HCT116 (cell line): ENCODE measurements at regions not wholly inside any gene's neighbourhood (a gene's known extent, or its start where the extent isn't known, plus 50 kb on each side); places are given as distances from the start of the nearest gene placed in this dataset.

Experiments used
- ATAC-seq: fragments of 200-7000 bp; cut with Tn5 transposase; 2 replicates; pipeline ENCODE4 v1.9.1; 2020; ENCODE audit warnings: mild to moderate bottlenecking, moderate library complexity
- BruUV-seq: library from RNA; stranded (reverse); fragments of 400-500 nt; replicated peaks from 2 replicates; lab custom pipeline; 2021; lab: Mats Ljungman, UMichigan
- CTCF ChIA-PET: fragments of 300-600 bp; sonication (Branson Sonifier 250); formaldehyde crosslinking; loops from one replicate; lab custom pipeline; 2021; ENCODE audit warnings: antibody characterized with exemption; lab: Charles Lee
- POLR2A ChIA-PET: fragments of 300-600, 350-600 bp; sonication (Branson Sonifier 250); formaldehyde crosslinking; loops from one replicate; lab custom pipeline; 2021; ENCODE audit warnings: antibody characterized with exemption; lab: Charles Lee
- RAD21 ChIA-PET, 2 experiments: fragments of 300-600 bp; sonication (Branson Sonifier 250); formaldehyde crosslinking; loops; one replicate each; lab custom pipeline; 2023; ENCODE audit warnings: low total read pairs in 2 of 2; ENCODE audit not compliant: uncharacterized antibody in 2 of 2, unreplicated experiment in 2 of 2, low non-redundant PET in 1 of 2; lab: Charles Lee
- DNase-seq: peaks from one replicate; pipeline ENCODE4 v3.0.0-alpha.2; 2010; ENCODE audit warnings: low read depth, low spot score
- H2AFZ ChIP-seq: fragments of 200-600 bp; shearing (Covaris generic), sonication (generic); 2 replicates; pipeline ENCODE4 v1.6.1; 2017; ENCODE audit warnings: low read depth, mixed run types, mixed read lengths, antibody characterized with exemption, low read length; ENCODE audit not compliant: poor library complexity, severe bottlenecking
- H3K27ac ChIP-seq: 2 replicates; pipeline ENCODE4 v1.5.1; 2012; ENCODE audit warnings: low read depth, low read length
- H3K27me3 ChIP-seq: fragments of 200-600 bp; sonication (generic); 2 replicates; pipeline ENCODE4 v1.6.1; 2016; ENCODE audit warnings: mixed run types, low read length, mixed read lengths; ENCODE audit not compliant: insufficient read depth
- H3K36me3 ChIP-seq, 2 experiments: fragments of 200-500 bp in 1 of 2; fragments of 200-600 bp in 1 of 2; sonication (Bioruptor generic) in 1 of 2; sonication (generic) in 1 of 2; 2 replicates each; pipeline versions ENCODE4 v1.5.1 to v1.6.1; 2014 to 2016; ENCODE audit warnings: low read length in 2 of 2, inconsistent platforms in 1 of 2, mixed read lengths in 1 of 2, mixed run types in 1 of 2; ENCODE audit not compliant: insufficient read depth in 2 of 2, control insufficient read depth in 1 of 2
- H3K4me1 ChIP-seq, 2 experiments: fragments of 200-600 bp in 1 of 2; sonication (generic) in 1 of 2; 2 replicates each; pipeline versions ENCODE4 v1.5.1 to v1.6.1; 2012 to 2017; ENCODE audit warnings: low read length in 2 of 2, inconsistent platforms in 1 of 2, mild to moderate bottlenecking in 1 of 2, mixed read lengths in 1 of 2, mixed run types in 1 of 2, moderate library complexity in 1 of 2; ENCODE audit not compliant: insufficient read depth in 2 of 2, control insufficient read depth in 1 of 2
- H3K4me2 ChIP-seq: fragments of 200-600 bp; sonication (generic); 2 replicates; pipeline ENCODE4 v1.6.1; 2017; ENCODE audit warnings: mixed run types, low read length, mixed read lengths
- H3K4me3 ChIP-seq, 2 experiments: fragments of 200-600 bp in 1 of 2; sonication (generic) in 1 of 2; replicated peaks in 1 of 2; 2 replicates each; pipeline ENCODE4 v1.5.1; 2011 to 2016; ENCODE audit warnings: low read length in 2 of 2, control low read depth in 1 of 2, low read depth in 1 of 2, mild to moderate bottlenecking in 1 of 2, mixed read lengths in 1 of 2, mixed run types in 1 of 2
- H3K79me2 ChIP-seq: fragments of 200-600 bp; sonication (generic); 2 replicates; pipeline ENCODE4 v1.6.1; 2017; ENCODE audit warnings: mild to moderate bottlenecking, mixed run types, low read length, moderate library complexity, mixed read lengths; ENCODE audit not compliant: insufficient read depth
- H3K9ac ChIP-seq: fragments of 200-600 bp; sonication (generic); 2 replicates; pipeline ENCODE4 v1.6.1; 2016; ENCODE audit warnings: low read length, mixed read lengths
- H3K9me2 ChIP-seq: fragments of 200-600 bp; sonication (generic), shearing (Covaris generic); 2 replicates; pipeline ENCODE4 v1.6.1; 2017; ENCODE audit warnings: mixed run types, mild to moderate bottlenecking, moderate library complexity; ENCODE audit not compliant: insufficient read depth
- H3K9me3 ChIP-seq, 2 experiments: fragments of 200-500 bp in 1 of 2; fragments of 200-600 bp in 1 of 2; sonication (Bioruptor generic) in 1 of 2; sonication (generic) in 1 of 2; 2 replicates each; pipeline ENCODE4 v1.6.1; 2014 to 2017; ENCODE audit warnings: low read length in 2 of 2, mixed read lengths in 2 of 2, inconsistent platforms in 1 of 2, low read depth in 1 of 2, mild to moderate bottlenecking in 1 of 2, mixed run types in 1 of 2, moderate library complexity in 1 of 2; ENCODE audit not compliant: control insufficient read depth in 1 of 2, insufficient read depth in 1 of 2
- H4K20me1 ChIP-seq: fragments of 200-600 bp; sonication (generic), shearing (Covaris generic); 2 replicates; pipeline ENCODE4 v1.6.1; 2017; ENCODE audit warnings: mixed run types, mild to moderate bottlenecking, moderate library complexity; ENCODE audit not compliant: insufficient read depth
- ATF3 ChIP-seq: IDR thresholded peaks from 2 replicates; pipeline ENCODE4 v1.6.1; 2012
- CTCF ChIP-seq, 3 experiments: fragments of 200-600 bp in 1 of 3; sonication (generic) in 1 of 3; IDR thresholded peaks in 2 of 3; conservative IDR thresholded peaks in 1 of 3; 2 replicates each; pipeline ENCODE4 v1.5.1; 2012 to 2017; ENCODE audit warnings: low read depth in 2 of 3, low read length in 2 of 3, antibody characterized with exemption in 1 of 3, borderline replicate concordance in 1 of 3, control low read depth in 1 of 3, mild to moderate bottlenecking in 1 of 3, mixed read lengths in 1 of 3, mixed run types in 1 of 3, moderate library complexity in 1 of 3; ENCODE audit not compliant: insufficient read depth in 1 of 3
- ELF1 ChIP-seq: IDR thresholded peaks from 2 replicates; pipeline ENCODE4 v1.6.1; 2012; ENCODE audit warnings: low read depth, borderline replicate concordance
- EZH2 ChIP-seq: fragments of 200-600 bp; sonication (generic); IDR thresholded peaks from 2 replicates; pipeline ENCODE4 v1.6.1; 2017; ENCODE audit warnings: antibody characterized with exemption, mixed run types
- EZH2phosphoT487 ChIP-seq: fragments of 200-600 bp; IDR thresholded peaks from 2 replicates; pipeline ENCODE4 v1.6.1; 2018; ENCODE audit warnings: antibody characterized with exemption, borderline replicate concordance
- JUND ChIP-seq: IDR thresholded peaks from 2 replicates; pipeline ENCODE4 v1.6.1; 2012
- POLR2A ChIP-seq: IDR thresholded peaks from 2 replicates; pipeline ENCODE4 v1.7.0; 2011; ENCODE audit warnings: borderline replicate concordance; ENCODE audit not compliant: insufficient read depth, insufficient read length; ENCODE audit errors: extremely low read depth
- POLR2AphosphoS5 ChIP-seq: IDR thresholded peaks from 2 replicates; pipeline ENCODE4 v1.6.1; 2011; ENCODE audit warnings: mild to moderate bottlenecking, low read depth, low read length, moderate library complexity
- RAD21 ChIP-seq: IDR thresholded peaks from 2 replicates; pipeline ENCODE4 v1.6.1; 2012; ENCODE audit warnings: low read depth, mild to moderate bottlenecking
- SRF ChIP-seq: IDR thresholded peaks from 2 replicates; pipeline ENCODE4 v1.6.1; 2012; ENCODE audit warnings: low read depth
- ZBTB33 ChIP-seq: IDR thresholded peaks from 2 replicates; pipeline ENCODE4 v1.6.1; 2011; ENCODE audit warnings: mild to moderate bottlenecking, low read length, moderate library complexity; ENCODE audit not compliant: insufficient replicate concordance; ENCODE audit errors: extremely low read depth
- ZNF274 ChIP-seq: fragments of 200-500 bp; sonication (Bioruptor generic); IDR thresholded peaks from 2 replicates; pipeline ENCODE4 v1.6.1; 2014; ENCODE audit warnings: mild to moderate bottlenecking, low read depth, low read length, inconsistent platforms
- intact Hi-C: fragments of 100-400 bp; cut with micrococcal nuclease; formaldehyde crosslinking; loops from 2 replicates; pipeline ENCODE4 v1.10.0; 2022
- TF ChIP-seq, protein P1 (sequence below): IDR thresholded peaks from 2 replicates; pipeline ENCODE4 v1.6.1; 2012; ENCODE audit warnings: low read depth
- TF ChIP-seq, protein P2 (sequence below): IDR thresholded peaks from 2 replicates; pipeline ENCODE4 v1.6.1; 2012

GRCh38 chr12:19074700-19075099, 54.8 kb upstream of the PLEKHA5 start (continued):
- TF ChIP-seq, protein P1, sequence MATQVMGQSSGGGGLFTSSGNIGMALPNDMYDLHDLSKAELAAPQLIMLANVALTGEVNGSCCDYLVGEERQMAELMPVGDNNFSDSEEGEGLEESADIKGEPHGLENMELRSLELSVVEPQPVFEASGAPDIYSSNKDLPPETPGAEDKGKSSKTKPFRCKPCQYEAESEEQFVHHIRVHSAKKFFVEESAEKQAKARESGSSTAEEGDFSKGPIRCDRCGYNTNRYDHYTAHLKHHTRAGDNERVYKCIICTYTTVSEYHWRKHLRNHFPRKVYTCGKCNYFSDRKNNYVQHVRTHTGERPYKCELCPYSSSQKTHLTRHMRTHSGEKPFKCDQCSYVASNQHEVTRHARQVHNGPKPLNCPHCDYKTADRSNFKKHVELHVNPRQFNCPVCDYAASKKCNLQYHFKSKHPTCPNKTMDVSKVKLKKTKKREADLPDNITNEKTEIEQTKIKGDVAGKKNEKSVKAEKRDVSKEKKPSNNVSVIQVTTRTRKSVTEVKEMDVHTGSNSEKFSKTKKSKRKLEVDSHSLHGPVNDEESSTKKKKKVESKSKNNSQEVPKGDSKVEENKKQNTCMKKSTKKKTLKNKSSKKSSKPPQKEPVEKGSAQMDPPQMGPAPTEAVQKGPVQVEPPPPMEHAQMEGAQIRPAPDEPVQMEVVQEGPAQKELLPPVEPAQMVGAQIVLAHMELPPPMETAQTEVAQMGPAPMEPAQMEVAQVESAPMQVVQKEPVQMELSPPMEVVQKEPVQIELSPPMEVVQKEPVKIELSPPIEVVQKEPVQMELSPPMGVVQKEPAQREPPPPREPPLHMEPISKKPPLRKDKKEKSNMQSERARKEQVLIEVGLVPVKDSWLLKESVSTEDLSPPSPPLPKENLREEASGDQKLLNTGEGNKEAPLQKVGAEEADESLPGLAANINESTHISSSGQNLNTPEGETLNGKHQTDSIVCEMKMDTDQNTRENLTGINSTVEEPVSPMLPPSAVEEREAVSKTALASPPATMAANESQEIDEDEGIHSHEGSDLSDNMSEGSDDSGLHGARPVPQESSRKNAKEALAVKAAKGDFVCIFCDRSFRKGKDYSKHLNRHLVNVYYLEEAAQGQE, result no peak
- TF ChIP-seq SRF (no peak), POLR2A (no peak), ZNF274 (no peak), RAD21 (no peak), EZH2phosphoT487 (no peak)
- TF ChIP-seq, protein P2, sequence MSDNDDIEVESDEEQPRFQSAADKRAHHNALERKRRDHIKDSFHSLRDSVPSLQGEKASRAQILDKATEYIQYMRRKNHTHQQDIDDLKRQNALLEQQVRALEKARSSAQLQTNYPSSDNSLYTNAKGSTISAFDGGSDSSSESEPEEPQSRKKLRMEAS, result no peak
- TF ChIP-seq, all 23 proteins: peak for 0

DNA sequence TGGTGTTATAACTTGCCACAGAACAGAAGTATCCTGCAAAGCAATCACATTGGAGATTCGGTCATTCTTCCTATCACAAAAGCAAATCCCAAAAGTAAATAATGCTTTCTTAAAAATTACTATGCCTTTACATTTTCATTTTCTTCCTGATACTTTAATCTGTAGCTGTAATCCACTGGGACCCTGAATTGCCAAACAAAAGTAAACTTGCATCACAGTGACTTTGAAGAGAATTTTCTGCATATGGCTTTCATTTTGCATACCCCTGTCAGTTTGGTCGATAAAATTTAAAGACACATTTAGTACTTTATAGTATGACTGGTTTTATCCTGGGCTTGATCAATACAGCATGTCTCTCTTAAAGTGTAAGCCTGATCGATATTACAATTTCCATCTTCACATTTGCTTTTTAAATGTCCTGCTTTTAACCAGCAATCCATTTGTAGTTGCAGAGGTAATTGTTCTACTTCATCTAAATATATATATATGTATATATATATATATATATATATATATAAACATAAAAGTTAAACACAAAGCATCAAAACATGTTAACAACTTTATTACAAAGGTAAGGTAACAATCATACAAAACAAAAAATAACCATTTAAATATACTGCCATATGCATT, 53.7 kb upstream of the PLEKHA5 start:
- no peak for ATAC-seq
- Histone ChIP-seq H3K27ac (no peak overlapping the region), H3K4me2 (no peak overlapping the region), H3K79me2 (no peaks in the 10 kb centered on the region), H3K9me2 (no peaks in the 10 kb centered on the region), H3K27me3 (no peaks in the 10 kb centered on the region), H2AFZ (no peak overlapping the region), H3K4me3 (no peak overlapping the region), H3K9me3 (no peaks in the 10 kb centered on the region), H3K9ac (no peak overlapping the region), H3K36me3 (no peaks in the 10 kb centered on the region), H4K20me1 (no peaks in the 10 kb centered on the region), H3K4me1 (no peaks in the 10 kb centered on the region)
- ChIA-PET POLR2A (no interaction called here), RAD21 (no interaction called here), CTCF (no interaction called here)
- no peak for DNase-seq
- no TSS peak for BruUV-seq
- no peak for TF ChIP-seq ZBTB33
- TF ChIP-seq CTCF (IDR thresholded peaks at IDR 0.05 in 2 of 3, conservative IDR thresholded peaks at IDR 0.05 in 1 of 3; ENCODE audit: borderline replicate concordance in 1 of 3, insufficient read depth in 1 of 3, low read depth in 2 of 3, low read length in 2 of 3), result no peak
- no peak for TF ChIP-seq ELF1
- no peak for TF ChIP-seq EZH2phosphoT487
- no peak for TF ChIP-seq JUND
- no peak for TF ChIP-seq EZH2
- TF ChIP-seq ATF3, result no peak
- TF ChIP-seq POLR2AphosphoS5, result no peak
- no peak for TF ChIP-seq RAD21
- intact Hi-C loops, result no loop called here
